ENCODE measurements at regions not wholly inside any gene's neighbourhood (a gene's known extent, or its start where the extent isn't known, plus 50 kb on each side); places are given as distances from the start of the nearest gene placed in this dataset.

- H3K36me3 Mint-ChIP-seq, result no peaks in the 10 kb centered on the region
- peaks cover 0 to 3% (median 2%) of the 10 kb centered on the region in 3 donors for H3K27me3 Mint-ChIP-seq (ENCODE audit: low read depth in 3 of 3)
- H3K4me1 Mint-ChIP-seq, result no peaks in the 10 kb centered on the region
- no peak overlapping the region for H3K27ac Mint-ChIP-seq
- H3K4me3 Mint-ChIP-seq, result no peak overlapping the region
- peaks cover 0 to 5% (median 0%) of the 10 kb centered on the region in 6 donors for H3K9me3 Mint-ChIP-seq
- DNase-seq, result no peak
Observed at GRCh38 chr20:22470620-22471026, 113.7 kb downstream of the FOXA2 start.

DNA sequence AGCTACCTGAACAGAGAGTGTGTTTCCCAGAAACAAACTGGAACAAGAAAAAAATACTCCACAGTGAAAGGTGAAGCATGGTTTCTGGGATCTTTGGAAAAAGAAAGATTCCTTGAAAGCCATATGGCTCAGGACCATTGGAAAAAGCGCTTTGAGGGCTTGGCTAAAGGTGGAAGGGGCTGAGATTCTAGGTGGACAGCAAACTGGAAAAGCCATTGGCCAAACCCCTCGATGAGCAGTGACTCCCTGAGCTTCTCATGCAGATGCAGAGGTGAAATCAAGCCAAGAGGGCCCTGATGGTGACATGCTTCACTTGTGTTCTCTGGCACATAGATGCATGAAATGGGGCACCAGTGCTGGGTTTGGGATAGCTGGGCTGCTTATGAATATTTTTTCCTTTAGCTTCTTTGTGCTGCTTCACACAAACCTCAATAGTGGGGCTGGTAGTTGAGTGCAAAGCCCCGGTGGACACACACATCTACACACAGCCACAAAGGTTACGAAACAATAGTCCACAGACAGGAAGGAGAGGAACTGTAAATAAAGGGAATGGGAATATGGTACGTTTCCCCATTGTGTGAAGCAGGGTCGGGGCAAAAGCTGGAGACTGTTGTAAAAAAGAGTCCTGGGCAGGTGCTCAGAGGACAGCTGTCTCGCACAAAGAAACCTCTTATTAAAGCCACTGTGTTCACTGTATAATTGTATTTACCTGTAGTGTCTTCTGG lies 117.8 kb downstream of the FOXA2 start:
- Mint-ChIP-seq H3K27ac (no peak overlapping the region), H3K4me3 (no peak overlapping the region), H3K27me3 (ENCODE audit: low read depth in 3 of 3) (peaks cover 0 to 7% (median 4%) of the 10 kb centered on the region in 3 donors), H3K9me3 (no peaks in the 10 kb centered on the region), H3K4me1 (no peaks in the 10 kb centered on the region), H3K36me3 (no peaks in the 10 kb centered on the region)
- no peak for DNase-seq

- H3K27me3 Mint-ChIP-seq (ENCODE audit: low read depth in 3 of 3), result peaks cover 0 to 7% (median 4%) of the 10 kb centered on the region in 3 donors
- DNase-seq, result no peak
- H3K27ac Mint-ChIP-seq, result no peak overlapping the region
- no peaks in the 10 kb centered on the region for H3K36me3 Mint-ChIP-seq
- H3K4me1 Mint-ChIP-seq, result no peaks in the 10 kb centered on the region
- no peaks in the 10 kb centered on the region for H3K9me3 Mint-ChIP-seq
- H3K4me3 Mint-ChIP-seq, result no peak overlapping the region
Observed at GRCh38 chr20:22465622-22466446, 118.5 kb downstream of the FOXA2 start.

DNA sequence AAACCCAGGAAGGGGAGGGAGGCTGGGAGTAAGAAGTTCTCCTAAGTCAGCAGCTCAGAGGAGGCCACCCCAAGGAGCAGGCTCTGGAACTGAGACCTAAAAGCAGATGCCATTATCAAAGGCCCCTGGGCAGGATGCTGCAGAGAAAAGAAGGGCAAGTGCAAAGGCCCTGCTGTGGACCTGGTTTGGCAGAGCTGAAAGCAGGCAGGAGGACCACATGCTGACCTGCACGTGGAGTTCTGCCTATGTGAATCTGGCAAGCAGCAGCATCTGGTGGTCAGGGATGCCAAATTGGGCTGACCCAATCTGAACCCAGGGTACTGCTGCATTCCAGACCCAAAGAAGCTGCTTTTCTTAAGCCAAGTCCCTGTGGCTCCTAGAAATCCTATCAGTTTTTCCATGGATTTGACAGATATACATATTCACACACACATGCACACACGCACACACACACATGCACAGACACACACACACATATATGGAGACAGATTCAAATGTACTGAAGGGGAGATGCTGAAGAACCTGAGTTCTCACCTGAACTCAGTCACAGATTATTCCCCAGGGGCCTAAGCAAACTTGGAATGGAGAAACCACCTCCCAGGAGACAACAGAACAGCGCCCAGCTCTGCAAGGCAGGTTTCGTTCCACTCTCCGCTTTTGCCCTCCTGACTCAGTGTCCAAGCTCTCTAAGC lies 119.9 kb downstream of the FOXA2 start:
- Mint-ChIP-seq H3K27ac (no peak overlapping the region), H3K4me3 (no peak overlapping the region), H3K27me3 (ENCODE audit: low read depth in 3 of 3) (peaks cover 0 to 7% (median 4%) of the 10 kb centered on the region in 3 donors), H3K36me3 (no peaks in the 10 kb centered on the region), H3K4me1 (no peaks in the 10 kb centered on the region), H3K9me3 (no peaks in the 10 kb centered on the region)
- no peak for DNase-seq

DNA sequence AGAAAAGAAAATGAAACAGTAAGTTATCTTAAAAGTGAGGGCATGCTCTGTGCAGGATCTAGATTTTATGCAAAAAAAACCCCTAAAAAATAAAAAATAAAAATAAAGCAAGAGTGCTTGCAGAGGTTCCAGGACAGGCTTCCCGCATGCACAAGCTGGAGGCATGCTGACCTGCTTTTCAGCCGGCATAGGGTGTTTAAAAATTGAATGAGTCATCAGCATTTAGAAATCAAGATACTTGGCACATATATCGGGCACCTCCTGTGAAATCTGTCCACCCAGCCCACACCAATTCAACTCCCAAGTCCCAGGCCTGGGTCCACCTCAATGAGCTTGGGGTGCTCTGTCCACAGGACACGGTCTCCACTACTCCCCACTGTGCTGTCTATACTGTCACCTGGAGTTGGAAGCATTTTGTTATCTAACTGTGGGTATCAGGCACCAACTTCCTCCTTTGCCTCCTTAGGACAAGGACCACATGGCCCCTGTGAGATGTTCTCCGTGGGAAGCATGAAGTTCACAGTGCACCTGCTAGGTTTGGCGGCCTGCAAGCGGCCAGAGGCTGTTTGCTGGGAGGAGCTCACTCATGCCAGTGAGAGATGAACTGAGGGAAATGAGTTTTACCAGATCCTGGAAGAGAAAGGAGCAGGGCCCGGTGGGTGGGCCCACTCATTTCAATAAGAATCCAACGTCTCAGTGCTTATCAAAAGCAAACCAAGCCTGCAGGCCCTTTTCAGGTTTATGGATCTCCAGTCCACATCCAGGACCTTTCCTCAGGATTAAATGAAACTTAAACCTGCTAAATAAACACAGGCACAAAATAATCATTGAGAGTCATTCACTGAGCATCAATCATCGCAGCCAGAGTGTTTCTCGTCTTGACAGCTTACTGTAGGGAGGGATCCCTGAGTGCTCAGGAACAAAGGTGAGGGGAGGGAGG lies 121.1 kb downstream of the FOXA2 start:
- Mint-ChIP-seq H3K4me1 (no peaks in the 10 kb centered on the region), H3K9me3 (peaks cover 0 to 1% (median 0%) of the 10 kb centered on the region in 6 donors), H3K27me3 (ENCODE audit: low read depth in 3 of 3) (peaks cover 0 to 10% (median 4%) of the 10 kb centered on the region in 3 donors), H3K4me3 (no peak overlapping the region), H3K36me3 (no peaks in the 10 kb centered on the region), H3K27ac (no peak overlapping the region)
- DNase-seq, result no peak

- Mint-ChIP-seq H3K4me3 (no peak overlapping the region), H3K4me1 (no peaks in the 10 kb centered on the region)
Observed at GRCh38 chr20:22460803-22461202, 123.6 kb downstream of the FOXA2 start.

GRCh38 chr20:22460231-22460630 lies 124.1 kb downstream of the FOXA2 start:
- H3K27me3 Mint-ChIP-seq (ENCODE audit: low read depth in 3 of 3), result peaks cover 4 to 10% (median 4%) of the 10 kb centered on the region in 3 donors
- no peak overlapping the region for H3K27ac Mint-ChIP-seq
- no peaks in the 10 kb centered on the region for H3K36me3 Mint-ChIP-seq
- H3K4me1 Mint-ChIP-seq, result no peaks in the 10 kb centered on the region
- no peak overlapping the region for H3K4me3 Mint-ChIP-seq
- H3K9me3 Mint-ChIP-seq, result peaks cover 0 to 3% (median 0%) of the 10 kb centered on the region in 6 donors
- no peak for DNase-seq

More at GRCh38 chr20:22460803-22461202, 123.6 kb downstream of the FOXA2 start:
- H3K27ac Mint-ChIP-seq, result no peak overlapping the region
- DNase-seq, result no peak
- H3K9me3 Mint-ChIP-seq, result peaks cover 0 to 1% (median 0%) of the 10 kb centered on the region in 6 donors
- no peaks in the 10 kb centered on the region for H3K36me3 Mint-ChIP-seq
- H3K27me3 Mint-ChIP-seq (ENCODE audit: low read depth in 3 of 3), result peaks cover 4 to 10% (median 4%) of the 10 kb centered on the region in 3 donors

- peaks cover 4 to 10% (median 4%) of the 10 kb centered on the region in 3 donors for H3K27me3 Mint-ChIP-seq (ENCODE audit: low read depth in 3 of 3)
- H3K9me3 Mint-ChIP-seq, result peaks cover 0 to 3% (median 0%) of the 10 kb centered on the region in 6 donors
- no peaks in the 10 kb centered on the region for H3K36me3 Mint-ChIP-seq
- no peaks in the 10 kb centered on the region for H3K4me1 Mint-ChIP-seq
- no peak overlapping the region for H3K4me3 Mint-ChIP-seq
- no peak for DNase-seq
- no peak overlapping the region for H3K27ac Mint-ChIP-seq
Observed at GRCh38 chr20:22459754-22460153, 124.6 kb downstream of the FOXA2 start.

GRCh38 chr20:22456109-22456508 lies 128.3 kb downstream of the FOXA2 start:
- peaks cover 0 to 8% (median 3%) of the 10 kb centered on the region in 6 donors for H3K9me3 Mint-ChIP-seq
- no peak overlapping the region for H3K4me3 Mint-ChIP-seq
- H3K4me1 Mint-ChIP-seq, result no peaks in the 10 kb centered on the region
- no peak overlapping the region for H3K27ac Mint-ChIP-seq
- no peak for DNase-seq
- H3K36me3 Mint-ChIP-seq, result no peaks in the 10 kb centered on the region
- peaks cover 0 to 4% (median 3%) of the 10 kb centered on the region in 3 donors for H3K27me3 Mint-ChIP-seq (ENCODE audit: low read depth in 3 of 3)

GRCh38 chr20:22455259-22455658 lies 129.1 kb downstream of the FOXA2 start:
- Mint-ChIP-seq H3K4me1 (no peaks in the 10 kb centered on the region), H3K4me3 (no peak overlapping the region), H3K27me3 (ENCODE audit: low read depth in 3 of 3) (peaks cover 0 to 6% (median 3%) of the 10 kb centered on the region in 3 donors), H3K36me3 (no peaks in the 10 kb centered on the region), H3K9me3 (peaks cover 0 to 9% (median 3%) of the 10 kb centered on the region in 6 donors), H3K27ac (no peak overlapping the region)
- no peak for DNase-seq

DNA sequence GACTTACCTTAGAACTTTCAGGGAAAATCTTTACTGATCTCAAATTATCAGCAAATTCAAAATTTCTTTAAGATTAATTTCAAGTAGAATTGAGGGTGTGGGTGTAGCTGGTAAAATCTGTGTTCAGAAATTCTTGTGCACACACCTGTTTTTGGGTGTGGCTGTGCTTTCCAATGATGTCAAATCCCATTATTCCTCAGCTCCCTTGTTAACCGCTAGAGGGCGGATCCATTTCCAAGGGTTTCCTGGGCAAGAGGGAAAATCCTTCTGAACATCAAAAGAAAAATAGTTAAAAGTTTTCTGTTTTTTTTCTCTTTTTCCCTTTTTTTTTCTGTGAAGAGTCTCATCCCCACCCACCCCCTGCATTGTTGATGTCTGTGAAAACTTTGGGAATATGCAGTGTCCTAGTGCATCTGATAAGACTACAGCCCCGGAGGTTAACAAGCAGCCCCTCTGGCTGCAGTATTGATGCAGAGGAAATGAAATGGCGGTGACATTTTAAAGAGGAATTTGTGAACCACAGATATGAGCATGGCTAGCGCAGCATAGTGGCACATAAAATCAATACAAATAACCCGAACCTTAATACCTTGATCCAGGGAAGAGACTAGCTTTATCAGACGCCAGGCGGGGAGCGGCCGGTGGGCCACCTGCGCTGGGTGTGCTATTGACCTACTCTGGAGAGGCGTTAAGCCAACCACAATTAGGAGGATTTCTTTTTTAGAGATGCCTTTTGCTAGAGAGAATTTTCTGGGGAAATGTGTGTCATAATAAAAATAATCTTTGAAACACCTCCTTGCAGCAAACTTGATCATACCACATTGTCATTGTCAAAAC lies 130.9 kb downstream of the FOXA2 start:
- DNase-seq, result no peak
- H3K4me1 Mint-ChIP-seq, result no peaks in the 10 kb centered on the region
- H3K36me3 Mint-ChIP-seq, result no peaks in the 10 kb centered on the region
- no peak overlapping the region for H3K4me3 Mint-ChIP-seq
- no peak overlapping the region for H3K27ac Mint-ChIP-seq
- peaks cover 0 to 21% (median 4%) of the 10 kb centered on the region in 6 donors for H3K9me3 Mint-ChIP-seq
- H3K27me3 Mint-ChIP-seq (ENCODE audit: low read depth in 3 of 3), result peaks cover 0 to 6% (median 0%) of the 10 kb centered on the region in 3 donors

DNA sequence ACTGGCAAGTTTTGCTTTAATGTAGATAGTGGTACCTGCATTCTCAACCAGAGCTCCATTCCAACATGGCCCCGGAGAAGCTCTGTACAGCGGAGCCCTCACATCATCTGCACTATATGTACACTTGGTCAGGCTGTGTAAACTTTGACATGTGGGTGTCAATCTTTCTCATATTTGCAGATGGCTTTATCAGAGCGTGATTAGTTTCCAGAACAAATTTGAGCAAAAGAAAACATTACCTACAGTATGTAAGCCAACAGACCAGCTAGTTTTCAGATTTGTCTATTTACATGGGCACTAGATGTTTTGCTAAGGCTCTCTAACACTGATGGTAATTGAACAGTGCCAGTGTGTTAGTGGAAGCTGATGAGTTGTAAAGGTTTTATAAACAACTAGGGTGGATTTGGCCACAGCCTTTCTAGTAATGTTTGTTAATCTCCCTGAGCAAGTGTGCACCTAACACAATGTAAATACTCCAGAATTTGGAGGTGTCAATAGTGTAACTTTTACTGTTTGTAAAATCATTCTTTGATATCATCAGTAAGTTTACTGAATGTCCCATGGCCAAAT lies 131.8 kb downstream of the FOXA2 start:
- H3K4me3 Mint-ChIP-seq, result no peak overlapping the region
- no peak overlapping the region for H3K27ac Mint-ChIP-seq
- H3K27me3 Mint-ChIP-seq (ENCODE audit: low read depth in 3 of 3), result peaks cover 0 to 6% (median 0%) of the 10 kb centered on the region in 3 donors
- H3K36me3 Mint-ChIP-seq, result no peaks in the 10 kb centered on the region
- H3K9me3 Mint-ChIP-seq, result peaks cover 0 to 21% (median 5%) of the 10 kb centered on the region in 6 donors
- no peak for DNase-seq
- no peaks in the 10 kb centered on the region for H3K4me1 Mint-ChIP-seq

All from immature natural killer cell (primary cell).